ENCODE measurements at regions not wholly inside any gene's neighbourhood (a gene's known extent, or its start where the extent isn't known, plus 50 kb on each side); places are given as distances from the start of the nearest gene placed in this dataset.
"Not testable (repeated sequence)": the region's sequence is repeated elsewhere in the genome, so short reads cannot be mapped to it uniquely, and the experiment has no call there.

GRCh38 chr1:56129837-56130236, 449.5 kb downstream of the PLPP3 start:
- DNase-seq (ENCODE audit: low spot score): no peak

GRCh38 chr1:56125316-56125715, 454.0 kb downstream of the PLPP3 start:
- DNase-seq (ENCODE audit: low spot score): no peak
- TF ChIP-seq CTCF (IDR thresholded peaks at IDR 0.05; ENCODE audit: extremely low read depth, missing control alignments): no peak

More at GRCh38 chr1:56129837-56130236, 449.5 kb downstream of the PLPP3 start:
- TF ChIP-seq CTCF (IDR thresholded peaks at IDR 0.05; ENCODE audit: extremely low read depth, missing control alignments): no peak

GRCh38 chr1:56123826-56124225, 455.5 kb downstream of the PLPP3 start:
- TF ChIP-seq CTCF (IDR thresholded peaks at IDR 0.05; ENCODE audit: extremely low read depth, missing control alignments): no peak
- DNase-seq (ENCODE audit: low spot score): no peak

- no peak for DNase-seq (ENCODE audit: low spot score)
- TF ChIP-seq CTCF (IDR thresholded peaks at IDR 0.05; ENCODE audit: extremely low read depth, missing control alignments): no peak
Measured at GRCh38 chr1:56123421-56123820, 455.9 kb downstream of the PLPP3 start.

GRCh38 chr1:56120021-56120420, 459.3 kb downstream of the PLPP3 start:
- no peak for DNase-seq (ENCODE audit: low spot score)
- no peak for TF ChIP-seq CTCF (IDR thresholded peaks at IDR 0.05; ENCODE audit: extremely low read depth, missing control alignments)

- DNase-seq (ENCODE audit: low spot score): not testable (repeated sequence)
Measured at GRCh38 chr1:56118676-56119075, 460.7 kb downstream of the PLPP3 start.

- no peak for DNase-seq (ENCODE audit: low spot score)
- TF ChIP-seq CTCF (IDR thresholded peaks at IDR 0.05; ENCODE audit: extremely low read depth, missing control alignments): no peak
Measured at GRCh38 chr1:56115701-56116100, 463.7 kb downstream of the PLPP3 start.

- no peak for TF ChIP-seq CTCF (IDR thresholded peaks at IDR 0.05; ENCODE audit: extremely low read depth, missing control alignments)
- no peak for DNase-seq (ENCODE audit: low spot score)
Measured at GRCh38 chr1:56113679-56114078, 465.7 kb downstream of the PLPP3 start.

All from GM20000 (cell line).